HEK293 (cell line): ENCODE measurements at regions not wholly inside any gene's neighbourhood (a gene's known extent, or its start where the extent isn't known, plus 50 kb on each side); places are given as distances from the start of the nearest gene placed in this dataset.

Source experiments
- CTCF ChIA-PET: fragments of 350-600 bp; formaldehyde crosslinking; extraction: SDS; loops from one replicate; lab custom pipeline; 2021; ENCODE audit warnings: antibody characterized with exemption; lab: Yijun Ruan, JAX
- POLR2A ChIA-PET: fragments of 300-600 bp; formaldehyde crosslinking; extraction: SDS; loops from one replicate; lab custom pipeline; 2020; ENCODE audit warnings: antibody characterized with exemption, inconsistent platforms; lab: Yijun Ruan, JAX
- H3K27ac ChIP-seq: fragments of 200-500 bp; sonication (Bioruptor generic); 2 replicates; pipeline ENCODE4 v1.5.1; 2014; ENCODE audit warnings: low read depth, low read length, control low read depth, inconsistent platforms; ENCODE audit errors: extremely low read depth
- H3K36me3 ChIP-seq, 2 experiments: fragments of 200-500 bp in 1 of 2; sonication (Bioruptor generic) in 1 of 2; 1 replicate in 1 of 2; 2 replicates in 1 of 2; pipeline ENCODE4 v1.5.1; 2014 to 2017; ENCODE audit warnings: inconsistent platforms in 2 of 2, low read length in 2 of 2; ENCODE audit not compliant: control insufficient read depth in 2 of 2, insufficient read depth in 1 of 2
- H3K4me1 ChIP-seq: fragments of 200-500 bp; sonication (Bioruptor generic); 2 replicates; pipeline ENCODE4 v1.5.1; 2014; ENCODE audit warnings: mild to moderate bottlenecking, low read length, inconsistent platforms; ENCODE audit not compliant: control insufficient read depth, insufficient read depth
- H3K4me3 ChIP-seq: 2 replicates; pipeline ENCODE4 v1.5.1; 2011; ENCODE audit warnings: low read depth, mild to moderate bottlenecking, control low read depth, low read length, moderate library complexity
- H3K9me3 ChIP-seq: fragments of 200-500 bp; sonication (Bioruptor generic); 2 replicates; pipeline ENCODE4 v1.5.1; 2014; ENCODE audit warnings: low read depth, low read length, inconsistent platforms; ENCODE audit not compliant: control insufficient read depth, insufficient read depth
- AEBP2 ChIP-seq: fragments of 450-650 bp; formaldehyde crosslinking; IDR thresholded peaks from 2 replicates; pipeline ENCODE4 v1.5.1; 2016; ENCODE audit warnings: missing biosample characterization, missing genetic modification characterization, borderline replicate concordance
- ELK4 ChIP-seq: IDR thresholded peaks from 2 replicates; pipeline ENCODE4 v1.6.1; 2011; ENCODE audit warnings: mild to moderate bottlenecking, low read depth, low read length, borderline replicate concordance
- INSM2 ChIP-seq: fragments of 450-650 bp; formaldehyde crosslinking; IDR thresholded peaks from 2 replicates; pipeline ENCODE4 v1.5.1; 2016; ENCODE audit warnings: missing biosample characterization, missing genetic modification characterization
- KLF1 ChIP-seq: fragments of 450-650 bp; formaldehyde crosslinking; IDR thresholded peaks from 2 replicates; pipeline ENCODE4 v1.5.1; 2016; ENCODE audit warnings: missing biosample characterization, missing genetic modification characterization
- MZF1 ChIP-seq: fragments of 450-650 bp; formaldehyde crosslinking; IDR thresholded peaks from 2 replicates; pipeline ENCODE4 v1.5.1; 2017; ENCODE audit warnings: missing biosample characterization, missing genetic modification characterization, borderline replicate concordance
- OSR2 ChIP-seq: fragments of 450-650 bp; formaldehyde crosslinking; IDR thresholded peaks from 2 replicates; pipeline ENCODE4 v1.5.1; 2016; ENCODE audit warnings: missing biosample characterization, missing genetic modification characterization
- RBAK ChIP-seq: fragments of 450-650 bp; formaldehyde crosslinking; IDR thresholded peaks from 2 replicates; pipeline ENCODE4 v1.5.1; 2016; ENCODE audit warnings: missing biosample characterization, missing genetic modification characterization
- YY1 ChIP-seq: fragments of 450-650 bp; formaldehyde crosslinking; IDR thresholded peaks from 2 replicates; pipeline ENCODE4 v1.5.1; 2018; ENCODE audit warnings: missing biosample characterization, missing genetic modification characterization
- ZBTB49 ChIP-seq: fragments of 450-650 bp; formaldehyde crosslinking; IDR thresholded peaks from 2 replicates; pipeline ENCODE4 v1.5.1; 2016; ENCODE audit warnings: missing biosample characterization, missing genetic modification characterization, low read depth
- ZBTB7A ChIP-seq: fragments of 450-650 bp; formaldehyde crosslinking; IDR thresholded peaks from 2 replicates; pipeline ENCODE4 v1.5.1; 2016; ENCODE audit warnings: low read depth, missing biosample characterization, missing genetic modification characterization
- ZFHX2 ChIP-seq: fragments of 450-650 bp; formaldehyde crosslinking; conservative IDR thresholded peaks from 2 replicates; pipeline ENCODE4 v1.5.1; 2016; ENCODE audit warnings: missing biosample characterization, missing genetic modification characterization
- ZNF23 ChIP-seq: fragments of 450-650 bp; formaldehyde crosslinking; IDR thresholded peaks from 2 replicates; pipeline ENCODE4 v1.5.1; 2016; ENCODE audit warnings: missing biosample characterization, missing genetic modification characterization, borderline replicate concordance
- ZNF292 ChIP-seq: fragments of 450-650 bp; formaldehyde crosslinking; IDR thresholded peaks from 2 replicates; pipeline ENCODE4 v1.5.1; 2016; ENCODE audit warnings: low read depth, missing biosample characterization, missing genetic modification characterization, borderline replicate concordance
- ZNF311 ChIP-seq: fragments of 450-650 bp; formaldehyde crosslinking; IDR thresholded peaks from 2 replicates; pipeline ENCODE4 v1.5.1; 2017; ENCODE audit warnings: missing biosample characterization, missing genetic modification characterization, borderline replicate concordance
- ZNF324 ChIP-seq: fragments of 450-650 bp; formaldehyde crosslinking; IDR thresholded peaks from 2 replicates; pipeline ENCODE4 v1.5.1; 2016; ENCODE audit warnings: missing biosample characterization, missing genetic modification characterization
- ZNF362 ChIP-seq: fragments of 450-650 bp; formaldehyde crosslinking; IDR thresholded peaks from 2 replicates; pipeline ENCODE4 v1.5.1; 2016; ENCODE audit warnings: missing biosample characterization, missing genetic modification characterization
- ZNF366 ChIP-seq: fragments of 450-650 bp; formaldehyde crosslinking; conservative IDR thresholded peaks from 2 replicates; pipeline ENCODE4 v1.5.1; 2016; ENCODE audit warnings: missing biosample characterization, missing genetic modification characterization
- ZNF473 ChIP-seq: fragments of 450-650 bp; formaldehyde crosslinking; IDR thresholded peaks from 2 replicates; pipeline ENCODE4 v1.5.1; 2017; ENCODE audit warnings: missing biosample characterization, missing genetic modification characterization
- ZNF521 ChIP-seq: fragments of 450-650 bp; formaldehyde crosslinking; IDR thresholded peaks from 2 replicates; pipeline ENCODE4 v1.5.1; 2017; ENCODE audit warnings: missing biosample characterization, mild to moderate bottlenecking, missing genetic modification characterization
- ZNF529 ChIP-seq: fragments of 450-650 bp; formaldehyde crosslinking; IDR thresholded peaks from 2 replicates; pipeline ENCODE4 v1.5.1; 2017; ENCODE audit warnings: missing genetic modification characterization, missing biosample characterization; ENCODE audit not compliant: insufficient replicate concordance
- ZNF530 ChIP-seq: fragments of 450-650 bp; formaldehyde crosslinking; IDR thresholded peaks from 2 replicates; pipeline ENCODE4 v1.5.1; 2016; ENCODE audit warnings: low read depth, missing biosample characterization, missing genetic modification characterization
- ZNF561 ChIP-seq: fragments of 450-650 bp; IDR thresholded peaks from 2 replicates; pipeline ENCODE4 v1.5.1; 2018; ENCODE audit warnings: missing biosample characterization, missing genetic modification characterization, borderline replicate concordance
- ZNF830 ChIP-seq: fragments of 450-650 bp; IDR thresholded peaks from 2 replicates; pipeline ENCODE4 v1.5.0; 2018; ENCODE audit warnings: missing biosample characterization, missing genetic modification characterization, low read depth, mild to moderate bottlenecking, moderate library complexity
- ZXDB ChIP-seq: fragments of 450-650 bp; formaldehyde crosslinking; IDR thresholded peaks from 2 replicates; pipeline ENCODE4 v1.5.1; 2016; ENCODE audit warnings: missing biosample characterization, missing genetic modification characterization

- 0 out of 2 replicates have a peak, but pooled peaks cover under 1% of the 10 kb centered on the region for H3K4me1 ChIP-seq
- no peaks in the 10 kb centered on the region for H3K36me3 ChIP-seq
- no peaks in the 10 kb centered on the region for H3K9me3 ChIP-seq
- CTCF ChIA-PET: no interaction called here
- H3K27ac ChIP-seq: no peak overlapping the region
- POLR2A ChIA-PET: no interaction called here
- no peak for TF ChIP-seq ZNF830 (tag by site-specific recombination)
- no peak for TF ChIP-seq ZNF324
- no peak for TF ChIP-seq INSM2 (tag by site-specific recombination)
- TF ChIP-seq RBAK (tag by site-specific recombination): no peak
- TF ChIP-seq KLF1 (tag by site-specific recombination): no peak
- no peak for TF ChIP-seq OSR2 (tag by site-specific recombination)
- TF ChIP-seq ZNF530 (tag by site-specific recombination): no peak
- TF ChIP-seq ZNF521 (tag by site-specific recombination): no peak
- TF ChIP-seq MZF1 (tag by site-specific recombination): no peak
- TF ChIP-seq ZNF311: no peak
- no peak for TF ChIP-seq ZNF23 (tag by site-specific recombination)
- no peak for TF ChIP-seq ZXDB (tag by site-specific recombination)
- TF ChIP-seq ZNF366 (tag by site-specific recombination): no peak
- TF ChIP-seq ZNF561 (tag by site-specific recombination): no peak
- TF ChIP-seq AEBP2 (tag by site-specific recombination): no peak
- TF ChIP-seq ZBTB7A (tag by site-specific recombination): no peak
- H3K4me3 ChIP-seq: no peak overlapping the region
These were observed 853.5 kb downstream of the TUSC7 start for GRCh38 chr3:117563063-117563462.

GRCh38 chr3:117565777-117566176 lies 856.2 kb downstream of the TUSC7 start:
- TF ChIP-seq ELK4: no peak
- TF ChIP-seq MZF1 (tag by site-specific recombination): no peak
- no peak for TF ChIP-seq YY1
- TF ChIP-seq ZNF473 (tag by site-specific recombination): no peak
- TF ChIP-seq, all 188 proteins: peak for 0
- Histone ChIP-seq H3K4me1 (no peaks in the 10 kb centered on the region), H3K27ac (no peak overlapping the region), H3K36me3 (no peaks in the 10 kb centered on the region), H3K9me3 (no peaks in the 10 kb centered on the region), H3K4me3 (no peak overlapping the region)
- POLR2A ChIA-PET: no interaction called here
- CTCF ChIA-PET: no interaction called here

- POLR2A ChIA-PET: no interaction called here
- Histone ChIP-seq H3K9me3 (no peaks in the 10 kb centered on the region), H3K4me1 (no peaks in the 10 kb centered on the region), H3K4me3 (no peak overlapping the region), H3K27ac (no peak overlapping the region), H3K36me3 (no peaks in the 10 kb centered on the region)
- CTCF ChIA-PET: no interaction called here
- TF ChIP-seq ZNF473 (tag by site-specific recombination): no peak
- no peak for TF ChIP-seq ZNF529 (tag by site-specific recombination)
- no peak for TF ChIP-seq ZBTB49 (tag by site-specific recombination)
- no peak for TF ChIP-seq ZFHX2
- no peak for TF ChIP-seq ZNF362
- no peak for TF ChIP-seq ZNF324
- TF ChIP-seq ZNF292 (tag by site-specific recombination): no peak
These were observed 857.3 kb downstream of the TUSC7 start for GRCh38 chr3:117566926-117567325.
